ENCODE measurements at regions not wholly inside any gene's neighbourhood (a gene's known extent, or its start where the extent isn't known, plus 50 kb on each side); places are given as distances from the start of the nearest gene placed in this dataset.

- WGBS: no CpG with 5 or more reads among the region's 1 CpG
- Histone ChIP-seq H3K4me1 (ENCODE audit: insufficient read depth, low read length) (peaks cover 7% of the 10 kb centered on the region; the same call in 1 of the 2 replicates), H3K9me3 (ENCODE audit: insufficient read depth, low read depth, low read length) (peaks cover 5% of the 10 kb centered on the region; the same call in 1 of the 2 replicates), H3K9ac (ENCODE audit: low read depth, low read length) (no peak overlapping the region), H3K27me3 (ENCODE audit: insufficient read depth, low read length) (no peaks in the 10 kb centered on the region), H3K27ac (ENCODE audit: low read depth, low read length) (no peak overlapping the region), H3K36me3 (ENCODE audit: insufficient read depth, low read length) (no peaks in the 10 kb centered on the region), H3K4me3 (ENCODE audit: low read length) (no peak overlapping the region)
These were observed 455.4 kb downstream of the RAP2B start for GRCh38 chr3:153617463-153617862.

GRCh38 chr3:153618176-153618575 lies 456.1 kb downstream of the RAP2B start:
- Histone ChIP-seq H3K27me3 (ENCODE audit: insufficient read depth, low read length) (no peaks in the 10 kb centered on the region), H3K36me3 (ENCODE audit: insufficient read depth, low read length) (no peaks in the 10 kb centered on the region), H3K27ac (ENCODE audit: low read depth, low read length) (no peak overlapping the region), H3K4me3 (ENCODE audit: low read length) (no peak overlapping the region), H3K9ac (ENCODE audit: low read depth, low read length) (no peak overlapping the region), H3K4me1 (ENCODE audit: insufficient read depth, low read length) (peaks cover 7% of the 10 kb centered on the region; the same call in 1 of the 2 replicates), H3K9me3 (ENCODE audit: insufficient read depth, low read depth, low read length) (peaks cover 5% of the 10 kb centered on the region; the same call in 1 of the 2 replicates)
- WGBS: 98% methylated on average over 3 of the region's 3 CpGs

- H3K27me3 ChIP-seq (ENCODE audit: insufficient read depth, low read length): no peaks in the 10 kb centered on the region
- WGBS: 97% methylated on average over 1 of the region's 2 CpGs
- no peaks in the 10 kb centered on the region for H3K36me3 ChIP-seq (ENCODE audit: insufficient read depth, low read length)
- H3K4me1 ChIP-seq (ENCODE audit: insufficient read depth, low read length): peaks cover 4% of the 10 kb centered on the region; the same call in 1 of the 2 replicates
- no peak overlapping the region for H3K9ac ChIP-seq (ENCODE audit: low read depth, low read length)
- peaks cover 5% of the 10 kb centered on the region; the same call in 1 of the 2 replicates for H3K9me3 ChIP-seq (ENCODE audit: insufficient read depth, low read depth, low read length)
- no peak overlapping the region for H3K27ac ChIP-seq (ENCODE audit: low read depth, low read length)
- H3K4me3 ChIP-seq (ENCODE audit: low read length): no peak overlapping the region
These were observed 457.2 kb downstream of the RAP2B start for GRCh38 chr3:153619268-153619667.

- Histone ChIP-seq H3K9me3 (ENCODE audit: insufficient read depth, low read depth, low read length) (peaks cover 5% of the 10 kb centered on the region; the same call in 1 of the 2 replicates), H3K4me3 (ENCODE audit: low read length) (no peak overlapping the region), H3K36me3 (ENCODE audit: insufficient read depth, low read length) (no peaks in the 10 kb centered on the region), H3K4me1 (ENCODE audit: insufficient read depth, low read length) (peaks cover 4% of the 10 kb centered on the region; the same call in 1 of the 2 replicates), H3K27ac (ENCODE audit: low read depth, low read length) (no peak overlapping the region), H3K27me3 (ENCODE audit: insufficient read depth, low read length) (no peaks in the 10 kb centered on the region), H3K9ac (ENCODE audit: low read depth, low read length) (no peak overlapping the region)
- WGBS: 86% methylated on average over 1 of the region's 2 CpGs
These were observed 459.9 kb downstream of the RAP2B start for GRCh38 chr3:153621953-153622352.

- H3K4me3 ChIP-seq (ENCODE audit: low read length): no peak overlapping the region
- H3K36me3 ChIP-seq (ENCODE audit: insufficient read depth, low read length): no peaks in the 10 kb centered on the region
- no peak overlapping the region for H3K27ac ChIP-seq (ENCODE audit: low read depth, low read length)
- WGBS: 100% methylated on average over 1 of the region's 1 CpG
- H3K27me3 ChIP-seq (ENCODE audit: insufficient read depth, low read length): no peaks in the 10 kb centered on the region
- H3K4me1 ChIP-seq (ENCODE audit: insufficient read depth, low read length): peaks cover 4% of the 10 kb centered on the region; the same call in 1 of the 2 replicates
- H3K9ac ChIP-seq (ENCODE audit: low read depth, low read length): no peak overlapping the region
- H3K9me3 ChIP-seq (ENCODE audit: insufficient read depth, low read depth, low read length): peaks cover 5% of the 10 kb centered on the region; the same call in 1 of the 2 replicates
These were observed 461.8 kb downstream of the RAP2B start for GRCh38 chr3:153623834-153624233.

- WGBS: 97% methylated on average over 6 of the region's 6 CpGs
- Histone ChIP-seq H3K27me3 (ENCODE audit: insufficient read depth, low read length) (no peaks in the 10 kb centered on the region), H3K9ac (ENCODE audit: low read depth, low read length) (no peak overlapping the region), H3K9me3 (ENCODE audit: insufficient read depth, low read depth, low read length) (peaks cover 5% of the 10 kb centered on the region; the same call in 1 of the 2 replicates), H3K4me1 (ENCODE audit: insufficient read depth, low read length) (peaks cover 4% of the 10 kb centered on the region; the same call in 1 of the 2 replicates), H3K27ac (ENCODE audit: low read depth, low read length) (no peak overlapping the region), H3K36me3 (ENCODE audit: insufficient read depth, low read length) (no peaks in the 10 kb centered on the region), H3K4me3 (ENCODE audit: low read length) (no peak overlapping the region)
These were observed 462.4 kb downstream of the RAP2B start for GRCh38 chr3:153624310-153625030.

GRCh38 chr3:153625506-153625905 lies 463.5 kb downstream of the RAP2B start:
- Histone ChIP-seq H3K4me1 (ENCODE audit: insufficient read depth, low read length) (peaks cover 4% of the 10 kb centered on the region; the same call in 1 of the 2 replicates), H3K36me3 (ENCODE audit: insufficient read depth, low read length) (no peaks in the 10 kb centered on the region), H3K27me3 (ENCODE audit: insufficient read depth, low read length) (no peaks in the 10 kb centered on the region), H3K9me3 (ENCODE audit: insufficient read depth, low read depth, low read length) (peaks cover 5% of the 10 kb centered on the region; the same call in 1 of the 2 replicates), H3K9ac (ENCODE audit: low read depth, low read length) (no peak overlapping the region), H3K27ac (ENCODE audit: low read depth, low read length) (no peak overlapping the region), H3K4me3 (ENCODE audit: low read length) (no peak overlapping the region)
- WGBS: 77% methylated on average over 3 of the region's 3 CpGs

- Histone ChIP-seq H3K27me3 (ENCODE audit: insufficient read depth, low read length) (no peaks in the 10 kb centered on the region), H3K4me1 (ENCODE audit: insufficient read depth, low read length) (peaks cover 4% of the 10 kb centered on the region; the same call in 1 of the 2 replicates), H3K4me3 (ENCODE audit: low read length) (no peak overlapping the region), H3K36me3 (ENCODE audit: insufficient read depth, low read length) (no peaks in the 10 kb centered on the region), H3K9me3 (ENCODE audit: insufficient read depth, low read depth, low read length) (no peaks in the 10 kb centered on the region), H3K27ac (ENCODE audit: low read depth, low read length) (no peak overlapping the region), H3K9ac (ENCODE audit: low read depth, low read length) (no peak overlapping the region)
- WGBS: 100% methylated on average over 2 of the region's 2 CpGs
These were observed 464.1 kb downstream of the RAP2B start for GRCh38 chr3:153626158-153626557.

- WGBS: 94% methylated on average over 4 of the region's 4 CpGs
- Histone ChIP-seq H3K9ac (ENCODE audit: low read depth, low read length) (no peak overlapping the region), H3K4me1 (ENCODE audit: insufficient read depth, low read length) (no peaks in the 10 kb centered on the region), H3K36me3 (ENCODE audit: insufficient read depth, low read length) (no peaks in the 10 kb centered on the region), H3K9me3 (ENCODE audit: insufficient read depth, low read depth, low read length) (no peaks in the 10 kb centered on the region), H3K27me3 (ENCODE audit: insufficient read depth, low read length) (no peaks in the 10 kb centered on the region), H3K4me3 (ENCODE audit: low read length) (no peak overlapping the region), H3K27ac (ENCODE audit: low read depth, low read length) (no peak overlapping the region)
These were observed 466.6 kb downstream of the RAP2B start for GRCh38 chr3:153628591-153628990.

DNA sequence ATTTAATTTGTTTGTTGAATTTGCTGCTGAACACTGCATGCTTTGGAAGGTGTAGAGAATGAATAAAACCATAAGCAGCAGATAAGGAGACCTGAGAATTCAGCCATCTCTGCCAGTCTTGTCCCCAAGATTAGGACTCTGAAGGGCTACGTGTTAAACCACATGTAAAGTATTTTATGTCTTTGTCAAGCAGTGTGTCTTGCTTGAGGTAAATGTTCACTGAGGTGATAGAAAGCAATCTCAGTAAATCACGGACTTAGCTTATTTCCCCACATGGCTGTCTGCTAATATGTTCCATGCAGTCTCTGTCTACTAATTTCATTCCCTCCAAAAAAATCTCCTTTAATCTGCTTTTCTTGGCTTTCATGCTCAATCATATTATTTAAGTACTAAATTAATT lies 467.1 kb downstream of the RAP2B start:
- H3K4me3 ChIP-seq (ENCODE audit: low read length): no peak overlapping the region
- H3K36me3 ChIP-seq (ENCODE audit: insufficient read depth, low read length): no peaks in the 10 kb centered on the region
- 94% methylated on average over 2 of the region's 2 CpGs for WGBS
- H3K27ac ChIP-seq (ENCODE audit: low read depth, low read length): no peak overlapping the region
- H3K9ac ChIP-seq (ENCODE audit: low read depth, low read length): no peak overlapping the region
- H3K27me3 ChIP-seq (ENCODE audit: insufficient read depth, low read length): no peaks in the 10 kb centered on the region
- H3K4me1 ChIP-seq (ENCODE audit: insufficient read depth, low read length): no peaks in the 10 kb centered on the region
- H3K9me3 ChIP-seq (ENCODE audit: insufficient read depth, low read depth, low read length): no peaks in the 10 kb centered on the region

- Histone ChIP-seq H3K9ac (ENCODE audit: low read depth, low read length) (no peak overlapping the region), H3K27me3 (ENCODE audit: insufficient read depth, low read length) (no peaks in the 10 kb centered on the region), H3K9me3 (ENCODE audit: insufficient read depth, low read depth, low read length) (no peaks in the 10 kb centered on the region), H3K27ac (ENCODE audit: low read depth, low read length) (no peak overlapping the region), H3K4me3 (ENCODE audit: low read length) (no peak overlapping the region), H3K36me3 (ENCODE audit: insufficient read depth, low read length) (no peaks in the 10 kb centered on the region), H3K4me1 (ENCODE audit: insufficient read depth, low read length) (no peaks in the 10 kb centered on the region)
- WGBS: 85% methylated on average over 2 of the region's 2 CpGs
These were observed 469.1 kb downstream of the RAP2B start for GRCh38 chr3:153631102-153631501.

Measured in HUES64 (cell line).